OCI-LY7 (cell line): ENCODE measurements at regions not wholly inside any gene's neighbourhood (a gene's known extent, or its start where the extent isn't known, plus 50 kb on each side); places are given as distances from the start of the nearest gene placed in this dataset.

Source experiments
- CTCF ChIP-seq: fragments of 200-600 bp; sonication (generic); conservative IDR thresholded peaks from 2 replicates; pipeline ENCODE4 v1.5.1; 2014; ENCODE audit warnings: mild to moderate bottlenecking, antibody characterized with exemption, low read length, moderate library complexity, mixed read lengths
- EZH2phosphoT487 ChIP-seq: fragments of 200-600 bp; sonication (generic); IDR thresholded peaks from 2 replicates; pipeline ENCODE4 v1.6.1; 2018; ENCODE audit warnings: low read depth, borderline replicate concordance, mild to moderate bottlenecking, mixed run types, antibody characterized with exemption, low read length, moderate library complexity, mixed read lengths

- TF ChIP-seq CTCF = no peak
- no peak for TF ChIP-seq EZH2phosphoT487
Measured at GRCh38 chr5:136622747-136623146, 257.4 kb upstream of the TRPC7 start.
